ENCODE measurements at regions not wholly inside any gene's neighbourhood (a gene's known extent, or its start where the extent isn't known, plus 50 kb on each side); places are given as distances from the start of the nearest gene placed in this dataset.
"Not testable (repeated sequence)": the region's sequence is repeated elsewhere in the genome, so short reads cannot be mapped to it uniquely, and the experiment has no call there.

DNA sequence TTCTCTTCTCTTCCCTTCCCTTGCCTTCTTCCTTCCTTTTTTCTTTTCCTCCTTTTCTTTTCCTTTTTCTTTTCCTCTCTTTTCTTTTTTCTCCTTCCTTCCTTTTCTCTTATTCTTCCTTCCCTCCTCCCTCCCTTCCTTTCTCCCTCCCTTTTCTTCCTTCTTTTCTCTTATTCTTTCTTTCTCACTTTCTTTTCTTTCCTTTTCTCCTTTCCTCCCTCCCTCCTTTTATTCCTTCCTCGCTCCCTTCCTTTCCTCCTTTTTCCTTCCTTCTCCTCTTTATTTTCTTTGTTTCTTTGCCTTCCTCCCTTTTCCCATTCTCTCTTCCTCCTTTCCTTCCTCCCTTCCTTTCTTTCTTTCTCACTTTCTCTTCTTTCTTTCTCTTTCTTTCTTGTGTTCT is 146.1 kb downstream of the ZNF92 start:
- not testable (repeated sequence) for DNase-seq

DNA sequence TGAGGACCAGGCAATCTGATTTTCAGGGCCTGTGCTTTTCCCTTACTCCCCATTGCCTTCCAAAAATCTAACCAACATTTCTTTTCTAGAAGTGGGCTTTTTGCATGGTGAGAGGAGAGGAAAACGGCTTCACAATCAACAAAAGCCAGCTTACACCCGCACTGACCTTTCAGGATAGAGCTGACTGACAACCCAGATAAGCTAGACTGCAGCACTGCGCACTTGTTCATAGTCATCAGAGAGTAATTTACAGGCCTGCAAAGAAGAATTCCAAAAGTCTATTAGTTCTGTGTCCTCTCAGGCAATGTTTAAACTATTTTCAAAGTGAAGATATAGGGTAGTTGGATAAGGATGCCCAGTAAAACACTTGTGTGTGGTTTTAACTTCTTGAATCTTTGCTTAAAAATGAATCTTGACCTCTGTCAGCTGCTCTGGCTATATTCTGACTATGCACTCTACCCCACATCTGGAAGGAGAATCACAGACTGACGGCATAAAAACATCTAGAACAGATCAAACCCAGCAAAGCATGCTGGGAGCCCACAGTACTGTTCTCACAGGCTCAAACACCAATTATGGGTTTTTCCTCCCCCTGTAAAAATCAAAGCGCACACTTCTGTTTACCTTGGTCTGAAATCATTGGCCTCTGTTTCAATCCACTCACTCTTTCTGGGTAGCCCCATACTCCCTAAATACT is 172.0 kb downstream of the ZNF92 start:
- not testable (repeated sequence) for DNase-seq

DNA sequence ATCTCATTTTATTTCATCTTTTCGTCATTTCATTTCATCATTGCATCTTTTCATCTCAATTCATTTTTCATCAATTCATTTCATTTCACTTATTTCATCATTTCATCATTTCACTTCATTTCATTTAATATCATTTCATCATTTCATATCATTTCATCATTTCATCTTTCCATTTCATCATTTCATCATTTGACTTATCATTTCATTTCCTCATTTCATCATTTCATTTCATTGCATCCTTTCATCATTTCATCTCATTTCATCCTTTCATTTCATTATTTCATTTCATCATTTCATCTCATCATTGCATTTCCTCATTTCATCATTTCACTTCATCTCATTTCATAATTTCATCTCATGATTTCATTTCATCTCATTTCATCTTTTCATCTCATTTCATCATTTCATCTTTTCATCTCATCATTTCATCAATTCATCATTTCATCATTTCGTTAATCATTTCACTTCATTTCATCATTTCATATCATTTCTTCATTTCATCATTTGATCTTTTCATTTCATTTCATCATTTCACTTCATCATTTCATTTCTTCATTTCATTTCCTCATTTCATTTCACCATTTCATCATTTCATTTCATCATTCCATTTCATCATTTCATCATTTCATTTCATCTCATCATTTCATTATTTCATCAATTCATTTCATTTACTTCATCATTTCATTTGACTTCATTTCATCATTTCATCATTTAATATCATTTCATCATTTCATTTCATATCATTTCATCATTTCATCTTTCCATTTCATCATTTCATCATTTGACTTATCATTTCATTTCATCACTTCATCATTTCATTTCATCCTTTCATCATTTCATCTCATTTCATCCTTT is 176.2 kb downstream of the ZNF92 start:
- DNase-seq = not testable (repeated sequence)

DNA sequence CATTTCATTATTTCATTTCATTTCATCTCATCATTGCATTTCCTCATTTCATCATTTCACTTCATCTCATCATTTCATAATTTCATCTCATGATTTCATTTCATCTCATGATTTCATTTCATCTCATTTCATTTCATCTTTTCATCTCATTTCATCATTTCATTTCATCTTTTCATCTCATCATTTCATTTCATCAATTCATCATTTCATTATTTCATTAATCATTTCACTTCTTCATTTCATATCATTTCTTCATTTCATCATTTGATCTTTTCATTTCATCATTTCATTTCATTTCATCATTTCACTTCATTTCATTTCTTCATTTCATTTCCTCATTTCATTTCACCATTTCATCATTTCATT is 176.8 kb downstream of the ZNF92 start:
- not testable (repeated sequence) for DNase-seq

DNA sequence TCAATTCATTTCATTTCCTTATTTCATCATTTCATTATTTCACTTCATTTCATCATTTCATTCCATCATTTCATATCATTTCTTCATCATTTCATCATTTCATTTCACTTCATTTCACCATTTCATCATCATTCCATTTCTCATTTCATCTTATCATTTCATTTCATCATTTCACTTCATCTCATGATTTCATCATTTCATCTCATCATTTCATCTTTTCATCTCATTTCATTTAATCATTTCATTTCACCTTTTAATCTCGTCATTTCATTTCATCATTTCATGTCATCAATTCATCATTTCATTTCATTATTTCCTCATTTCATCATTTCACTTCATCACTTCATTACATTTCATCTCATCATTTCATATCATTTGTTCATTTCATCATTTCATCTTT is 177.4 kb downstream of the ZNF92 start:
- DNase-seq = not testable (repeated sequence)

DNA sequence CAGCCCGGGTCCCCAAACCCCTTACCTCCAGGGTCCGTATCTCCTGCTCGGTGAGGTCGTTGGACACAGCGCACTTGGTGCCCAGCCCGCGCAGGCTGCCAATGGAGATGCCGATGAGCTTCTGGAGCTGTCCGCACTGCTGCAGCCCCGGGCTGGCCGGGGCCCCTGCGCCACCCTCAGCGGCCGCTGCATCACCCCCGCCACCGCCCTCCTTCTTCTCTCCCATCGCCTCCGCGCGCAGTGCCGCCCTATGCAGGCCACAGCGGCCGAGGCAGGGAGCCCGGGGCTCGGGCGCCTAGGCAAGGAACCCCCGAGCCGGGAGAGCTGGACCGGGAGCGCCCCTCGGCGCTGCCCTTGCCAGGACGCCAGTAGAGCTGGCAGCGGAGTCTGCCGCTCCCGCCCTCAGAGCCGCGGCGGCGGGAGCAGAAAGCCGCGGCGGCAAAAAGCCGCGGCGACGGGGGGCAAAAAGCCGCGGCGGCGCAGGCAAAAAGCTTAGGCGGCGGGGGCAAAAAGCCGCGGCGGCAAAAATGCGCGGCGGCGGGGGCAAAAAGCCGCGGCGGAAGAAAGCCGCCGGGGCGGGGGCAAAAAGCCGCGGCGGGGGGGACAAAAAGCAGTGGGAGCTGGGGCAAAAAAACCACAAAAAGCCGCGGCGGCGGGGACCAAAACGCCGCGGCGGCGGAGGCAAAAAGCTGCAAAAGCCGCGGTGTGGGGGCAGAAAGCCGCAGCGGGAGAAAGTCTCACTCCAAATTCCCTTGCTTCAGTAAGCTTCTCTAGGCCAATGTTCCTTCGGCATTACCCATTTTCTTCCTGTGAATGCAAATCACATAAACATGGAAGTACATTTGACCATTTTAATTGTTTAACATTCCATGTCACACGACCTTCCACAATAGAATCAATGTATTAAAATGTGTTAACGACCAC is 181.2 kb downstream of the ZNF92 start:
- DNase-seq = not testable (repeated sequence)

DNA sequence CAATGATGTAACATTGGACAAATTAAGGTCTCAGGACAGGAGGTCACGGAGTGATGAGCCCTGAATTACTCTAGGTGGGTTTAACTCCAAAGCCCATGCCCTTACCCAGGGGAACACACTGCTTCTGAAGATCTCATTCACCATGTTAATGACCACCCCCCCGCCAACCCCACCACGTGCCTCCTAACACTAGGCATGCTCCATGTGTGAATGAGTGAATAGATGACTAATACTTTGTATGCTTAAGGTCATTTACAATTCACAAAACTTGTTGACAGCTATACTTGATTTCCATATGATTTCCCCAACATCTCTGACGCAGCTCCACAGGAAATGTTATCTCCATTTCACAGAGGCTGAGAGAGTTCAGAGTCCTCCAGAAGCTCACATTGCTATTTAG is 184.9 kb downstream of the ZNF92 start:
- not testable (repeated sequence) for DNase-seq

DNA sequence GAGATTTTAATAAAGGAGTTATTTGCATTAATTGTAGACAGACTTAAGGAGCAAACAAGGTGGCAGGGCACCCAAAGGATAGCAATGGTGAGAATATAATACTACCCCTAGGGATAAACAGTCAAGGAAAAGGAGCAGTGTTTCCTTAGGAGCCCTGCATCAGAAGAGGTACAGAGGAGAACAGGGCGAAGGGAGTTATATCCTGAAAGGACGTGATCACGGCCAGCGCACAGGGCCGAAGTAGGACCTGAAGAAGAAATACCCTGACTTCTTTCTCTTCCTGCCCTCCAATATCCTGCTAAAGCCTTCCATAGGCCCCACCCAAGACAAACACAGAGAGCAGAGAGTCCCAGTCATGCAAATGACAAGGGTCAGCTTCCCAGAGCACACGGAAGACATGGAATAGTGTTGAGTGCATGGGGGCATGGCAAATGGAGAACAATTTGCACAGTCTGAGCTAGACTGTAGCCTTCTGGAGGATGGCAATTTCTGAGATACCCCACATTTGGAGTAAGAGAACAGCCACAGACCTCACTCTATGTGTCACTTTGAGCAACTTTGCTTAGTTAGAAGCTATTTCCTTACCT is 188.2 kb downstream of the ZNF92 start:
- not testable (repeated sequence) for DNase-seq

DNA sequence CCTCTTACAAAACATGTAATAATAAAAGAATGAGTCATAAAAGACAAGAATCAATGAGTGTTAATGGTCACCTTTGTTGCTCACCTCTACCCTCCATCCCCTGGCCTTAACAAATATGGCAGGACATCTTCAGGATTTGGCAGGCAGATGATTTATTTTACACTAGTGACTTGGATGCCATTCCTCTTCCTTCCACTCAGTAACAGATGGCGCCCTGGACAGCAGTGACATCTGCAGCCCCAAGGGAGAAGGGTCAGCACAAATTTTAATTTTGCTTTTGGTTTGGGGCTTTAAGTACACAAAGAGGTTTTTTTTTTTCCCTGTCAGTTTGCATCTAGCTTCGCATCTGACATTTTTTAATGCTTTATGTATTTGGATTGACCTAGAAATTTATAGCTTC is 188.9 kb downstream of the ZNF92 start:
- not testable (repeated sequence) for DNase-seq

DNA sequence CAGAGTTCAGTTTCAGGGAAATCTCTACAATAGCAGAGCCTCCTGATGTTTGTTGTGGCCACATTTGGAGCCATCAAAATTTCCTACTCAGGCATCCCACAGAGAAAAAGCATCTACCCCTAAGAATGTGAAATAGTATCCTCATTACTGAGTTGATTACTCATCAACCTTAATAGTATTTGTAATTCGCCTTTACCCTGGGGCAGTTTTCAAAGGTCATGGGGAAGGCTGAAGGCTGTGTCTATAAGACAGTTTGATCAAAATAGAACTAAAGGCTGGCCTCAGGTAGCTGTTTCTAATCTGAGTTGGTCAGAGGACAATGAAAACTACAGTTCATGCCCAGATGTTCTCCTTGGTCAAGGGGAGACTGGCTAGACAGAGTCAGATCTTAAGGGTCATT is 189.7 kb downstream of the ZNF92 start:
- not testable (repeated sequence) for DNase-seq

DNA sequence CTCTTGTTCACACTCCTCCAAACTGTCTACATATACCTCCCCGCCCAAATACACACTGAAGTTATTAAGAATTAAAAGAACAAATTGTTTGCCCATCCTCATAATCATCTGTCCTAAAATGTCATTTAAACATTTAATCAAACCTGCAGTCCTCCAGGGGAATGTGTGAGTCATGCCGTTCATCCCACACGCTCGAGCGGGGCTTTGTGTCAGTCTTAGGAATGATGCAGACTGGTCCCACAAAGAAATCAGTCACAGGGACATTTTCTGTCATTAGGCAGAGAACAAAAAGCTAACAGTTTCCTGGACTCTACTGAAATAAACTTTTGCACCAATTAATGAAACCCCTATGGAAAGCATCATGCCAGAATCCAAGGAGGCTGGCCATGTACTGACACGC is 194.6 kb downstream of the ZNF92 start:
- DNase-seq = not testable (repeated sequence)

DNA sequence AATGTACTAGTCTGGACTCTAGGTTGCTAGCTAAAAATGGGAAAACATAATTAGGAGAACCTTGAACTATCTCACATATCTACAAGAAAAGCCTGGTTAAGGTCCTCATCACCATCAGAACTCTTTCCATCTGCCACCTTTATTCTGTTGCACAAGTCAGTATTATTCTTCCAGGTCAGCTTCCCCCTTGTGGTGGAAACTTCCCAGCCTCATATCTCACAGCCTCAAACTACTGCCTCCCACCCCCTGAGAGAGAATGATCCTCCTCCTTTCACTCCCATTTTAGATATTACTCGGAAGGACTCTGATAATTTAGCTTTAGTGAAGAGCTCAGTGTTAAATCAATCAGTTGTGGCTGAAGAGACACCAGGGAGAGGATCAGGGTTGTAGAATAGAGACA is 197.3 kb downstream of the ZNF92 start:
- DNase-seq = not testable (repeated sequence)

DNA sequence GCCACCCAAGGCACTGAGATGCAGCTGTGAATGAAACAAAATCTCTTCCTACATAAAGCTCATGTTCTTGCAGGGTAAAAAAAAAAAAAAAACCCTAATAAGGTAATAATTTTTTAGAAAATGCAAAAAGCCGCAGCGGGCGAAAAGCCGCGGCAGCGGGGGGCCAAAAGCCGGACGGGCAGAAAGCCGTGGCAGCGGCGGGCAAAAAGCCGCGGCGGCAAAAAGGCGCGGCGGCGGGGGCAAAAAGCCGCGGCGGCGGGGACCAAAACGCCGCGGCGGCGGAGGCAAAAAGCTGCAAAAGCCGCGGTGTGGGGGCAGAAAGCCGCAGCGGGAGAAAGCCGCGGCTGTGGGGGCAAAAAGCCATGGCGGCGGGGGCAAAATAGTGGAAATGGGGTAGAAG is 198.9 kb downstream of the ZNF92 start:
- DNase-seq = not testable (repeated sequence)

DNA sequence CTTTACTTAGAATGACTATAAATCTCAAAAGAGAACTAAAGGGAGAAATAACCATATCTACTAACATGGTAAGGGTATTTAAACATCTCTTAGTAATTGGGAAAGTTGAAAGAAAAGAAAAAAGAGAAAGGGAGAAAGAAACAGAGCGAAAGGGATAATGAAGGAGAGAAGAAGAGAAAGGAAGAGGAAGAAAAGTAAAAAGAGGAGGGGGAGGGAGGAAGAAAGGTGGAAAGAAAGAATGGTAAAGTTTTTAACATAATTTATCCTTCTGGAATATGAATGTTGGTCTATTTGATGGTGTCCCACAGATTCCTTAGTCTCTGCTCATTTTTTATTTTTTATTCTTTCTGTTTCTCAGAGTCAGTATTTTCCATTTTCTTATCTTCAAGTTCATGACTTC is 202.7 kb downstream of the ZNF92 start:
- DNase-seq = not testable (repeated sequence)

DNA sequence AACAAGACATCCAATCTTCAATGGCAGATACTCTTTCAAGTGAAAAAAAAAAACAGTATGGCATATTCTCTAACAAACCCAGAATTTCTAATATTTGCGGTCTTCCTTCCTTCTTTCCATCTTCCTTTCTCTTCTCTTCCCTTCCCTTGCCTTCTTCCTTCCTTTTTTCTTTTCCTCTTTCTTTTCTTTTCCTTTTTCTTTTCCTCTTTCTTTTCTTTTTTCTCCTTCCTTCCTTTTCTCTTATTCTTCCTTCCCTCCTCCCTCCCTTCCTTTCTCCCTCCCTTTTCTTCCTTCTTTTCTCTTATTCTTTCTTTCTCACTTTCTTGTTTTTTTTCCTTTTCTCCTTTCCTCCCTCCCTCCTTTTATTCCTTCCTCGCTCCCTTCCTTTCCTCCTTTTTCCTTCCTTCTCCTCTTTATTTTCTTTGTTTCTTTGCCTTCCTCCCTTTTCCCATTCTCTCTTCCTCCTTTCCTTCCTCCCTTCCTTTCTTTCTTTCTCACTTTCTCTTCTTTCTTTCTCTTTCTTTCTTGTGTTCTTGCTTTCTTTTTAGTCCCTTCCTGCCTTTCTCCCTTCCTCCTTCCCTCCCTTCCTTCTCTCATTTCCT is 209.0 kb downstream of the ZNF92 start:
- not testable (repeated sequence) for DNase-seq

DNA sequence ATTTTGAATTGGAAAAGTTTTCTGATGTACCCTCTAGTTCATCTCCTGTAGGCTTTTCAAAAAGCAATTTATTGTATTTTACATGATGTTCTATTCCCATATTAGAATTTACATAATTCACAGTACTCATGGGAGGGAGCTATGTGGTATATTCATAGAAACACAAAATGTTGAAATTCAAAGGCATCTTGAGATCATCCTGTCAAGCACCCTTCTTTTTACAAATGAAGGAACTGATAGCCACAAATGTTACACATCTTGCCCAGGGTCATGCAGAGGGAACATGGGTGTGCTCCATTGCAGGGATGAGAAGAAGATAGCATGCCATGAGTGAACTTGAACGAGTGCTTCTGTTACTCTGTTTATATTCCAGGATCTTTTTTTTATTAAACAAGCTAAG is 228.8 kb downstream of the ZNF92 start:
- DNase-seq = not testable (repeated sequence)

DNA sequence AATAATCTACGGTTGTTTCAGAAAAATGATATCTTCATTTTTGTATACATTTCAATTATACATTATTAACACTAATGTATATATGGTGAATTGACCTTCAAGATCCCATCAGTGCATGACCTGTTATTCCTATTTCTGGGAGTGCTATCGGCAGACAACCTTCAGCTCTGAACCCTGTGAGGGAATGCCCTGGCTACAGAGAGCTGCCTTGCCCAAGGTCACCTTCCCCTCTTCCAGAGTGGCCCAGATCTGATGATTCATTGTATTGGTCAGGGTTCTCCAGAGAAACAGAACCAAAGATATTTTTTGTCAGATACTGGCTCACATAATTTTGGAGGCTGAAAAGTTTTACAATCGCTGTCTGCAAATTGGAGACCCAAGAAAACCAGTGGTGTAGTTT is 235.5 kb downstream of the ZNF92 start:
- no peak for DNase-seq

DNA sequence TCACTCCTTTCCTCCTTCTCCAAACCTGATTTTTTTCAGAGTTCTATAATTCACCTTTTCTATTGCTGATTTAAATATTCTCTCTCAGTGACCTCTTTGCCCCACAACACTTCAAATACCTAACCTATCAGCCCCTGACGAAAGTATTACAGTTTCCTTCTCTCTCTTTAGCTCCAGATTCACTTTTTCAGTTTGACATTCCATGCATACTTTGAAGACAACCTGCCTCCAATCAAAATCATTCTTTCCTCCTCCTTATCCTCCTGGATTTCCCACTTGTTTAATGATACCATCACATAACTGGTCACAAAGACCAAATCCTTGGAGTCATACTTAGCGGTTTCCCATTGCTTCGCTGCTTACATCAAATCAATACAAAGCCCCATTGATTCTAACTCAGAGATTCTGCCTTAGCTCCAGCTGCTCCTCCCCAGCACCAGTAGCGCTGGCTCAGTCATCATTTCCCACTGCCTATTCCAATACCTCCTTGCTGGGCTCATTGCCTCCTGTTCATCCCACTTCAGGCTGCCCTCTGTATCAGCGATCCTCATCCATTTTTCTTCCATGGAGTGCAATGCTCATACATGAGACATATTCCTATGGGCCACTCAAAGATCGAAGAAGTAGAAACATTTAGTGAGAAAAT is 240.1 kb downstream of the ZNF92 start:
- DNase-seq = not testable (repeated sequence)

DNA sequence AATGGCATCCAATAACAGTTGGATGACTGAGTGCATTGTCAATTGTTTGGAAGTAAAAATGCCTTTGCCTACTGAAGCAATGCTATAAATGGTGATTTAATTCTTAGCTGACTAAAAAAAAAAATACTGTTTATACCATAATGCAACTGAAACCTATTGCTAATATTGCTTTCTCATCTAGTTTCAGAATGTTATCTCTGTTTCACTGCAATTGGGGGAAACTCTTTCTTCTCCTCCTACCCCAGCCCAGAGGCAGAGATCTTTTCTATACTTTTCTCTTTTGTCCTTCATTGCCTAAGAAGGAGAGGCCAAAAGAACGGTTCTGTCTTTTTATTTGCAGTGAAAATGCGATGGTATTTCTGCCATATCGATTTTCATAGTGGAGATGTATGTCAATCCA is 242.5 kb downstream of the ZNF92 start:
- not testable (repeated sequence) for DNase-seq

DNA sequence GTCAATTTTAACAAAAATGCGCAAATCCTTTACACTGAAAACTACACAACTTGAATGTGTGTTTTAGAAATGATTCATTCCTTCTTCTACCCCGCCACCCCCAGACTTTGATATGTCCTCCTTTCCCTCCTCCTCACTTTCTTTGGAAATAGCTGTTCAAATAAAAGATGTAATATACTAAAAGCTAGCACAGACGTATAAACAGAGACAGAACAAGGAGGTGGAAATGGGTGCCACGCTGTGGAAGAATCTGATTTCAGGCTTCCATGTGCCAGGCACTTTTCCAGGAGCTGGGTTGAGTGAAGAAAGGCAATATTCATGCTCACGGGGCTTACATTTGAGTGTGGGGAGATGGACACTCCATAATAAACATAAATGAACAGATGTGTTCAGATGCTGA is 246.6 kb downstream of the ZNF92 start:
- not testable (repeated sequence) for DNase-seq

DNA sequence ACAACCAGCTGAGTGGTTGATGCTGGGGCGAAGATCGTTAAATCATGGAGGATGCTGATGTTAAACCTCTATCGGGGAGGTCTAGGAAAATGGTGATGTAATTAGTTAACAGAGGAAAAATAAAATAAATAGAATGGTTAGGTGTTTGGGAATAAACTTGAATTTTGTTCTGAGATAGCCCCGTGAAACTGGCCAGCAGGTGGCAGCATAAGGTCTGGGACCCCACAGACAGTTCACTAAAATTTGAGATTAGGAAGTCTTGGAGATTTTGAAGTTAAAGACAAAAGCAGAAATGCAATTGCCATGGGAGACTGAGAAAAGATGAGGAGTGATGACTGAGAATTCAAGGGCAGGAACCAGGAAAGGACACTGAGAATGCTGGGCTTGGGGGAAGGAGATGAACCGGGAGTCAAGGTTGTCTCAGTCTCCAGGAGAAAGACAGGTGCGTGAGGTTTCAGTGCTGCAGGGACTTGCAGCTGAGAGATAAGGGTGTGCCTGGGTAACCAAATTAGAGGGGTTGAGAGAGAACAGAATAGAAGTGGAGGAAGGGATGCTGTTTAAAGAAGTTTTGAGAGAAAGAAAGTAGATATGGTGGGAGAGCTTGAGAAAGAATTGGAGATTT is 248.0 kb downstream of the ZNF92 start:
- peak; percentile 0 to 7 for DNase-seq
